ENCODE measurements at regions not wholly inside any gene's neighbourhood (a gene's known extent, or its start where the extent isn't known, plus 50 kb on each side); places are given as distances from the start of the nearest gene placed in this dataset.
"Not testable (repeated sequence)": the region's sequence is repeated elsewhere in the genome, so short reads cannot be mapped to it uniquely, and the experiment has no call there.

DNA sequence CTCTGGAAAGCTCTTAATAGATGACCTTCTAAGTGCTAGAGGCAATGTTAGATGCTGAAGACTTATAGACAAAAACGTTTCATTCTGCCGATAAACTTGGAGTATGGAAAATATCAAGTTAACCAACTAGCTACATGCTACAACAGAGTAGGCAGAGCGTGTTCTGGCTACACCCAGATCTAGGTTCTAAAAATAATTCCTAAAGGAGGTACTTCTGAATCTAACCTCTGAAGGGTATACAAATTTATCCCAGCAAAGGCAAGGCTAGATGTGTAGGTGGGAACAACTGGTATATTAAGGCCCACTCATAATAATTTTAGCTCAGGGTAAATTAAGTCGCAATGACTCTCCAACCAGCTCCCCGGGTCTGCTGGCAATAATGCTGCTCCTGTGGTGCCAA lies 67.6 kb upstream of the NBPF26 start:
- not testable (repeated sequence) for TF ChIP-seq EZH2phosphoT487 (conservative IDR thresholded peaks at IDR 0.05; ENCODE audit: low read length)
- TF ChIP-seq, protein P1, sequence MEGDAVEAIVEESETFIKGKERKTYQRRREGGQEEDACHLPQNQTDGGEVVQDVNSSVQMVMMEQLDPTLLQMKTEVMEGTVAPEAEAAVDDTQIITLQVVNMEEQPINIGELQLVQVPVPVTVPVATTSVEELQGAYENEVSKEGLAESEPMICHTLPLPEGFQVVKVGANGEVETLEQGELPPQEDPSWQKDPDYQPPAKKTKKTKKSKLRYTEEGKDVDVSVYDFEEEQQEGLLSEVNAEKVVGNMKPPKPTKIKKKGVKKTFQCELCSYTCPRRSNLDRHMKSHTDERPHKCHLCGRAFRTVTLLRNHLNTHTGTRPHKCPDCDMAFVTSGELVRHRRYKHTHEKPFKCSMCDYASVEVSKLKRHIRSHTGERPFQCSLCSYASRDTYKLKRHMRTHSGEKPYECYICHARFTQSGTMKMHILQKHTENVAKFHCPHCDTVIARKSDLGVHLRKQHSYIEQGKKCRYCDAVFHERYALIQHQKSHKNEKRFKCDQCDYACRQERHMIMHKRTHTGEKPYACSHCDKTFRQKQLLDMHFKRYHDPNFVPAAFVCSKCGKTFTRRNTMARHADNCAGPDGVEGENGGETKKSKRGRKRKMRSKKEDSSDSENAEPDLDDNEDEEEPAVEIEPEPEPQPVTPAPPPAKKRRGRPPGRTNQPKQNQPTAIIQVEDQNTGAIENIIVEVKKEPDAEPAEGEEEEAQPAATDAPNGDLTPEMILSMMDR (IDR thresholded peaks at IDR 0.05; ENCODE audit: insufficient read depth, low read length, poor library complexity, severe bottlenecking): not testable (repeated sequence)

All from SU-DHL-6 (cell line).